Cerebellar cortex (tissue), 1 donor: ENCODE measurements at regions not wholly inside any gene's neighbourhood (a gene's known extent, or its start where the extent isn't known, plus 50 kb on each side); places are given as distances from the start of the nearest gene placed in this dataset.

Experiments
- DNase-seq: peaks from one replicate; pipeline ENCODE4 v3.0.0-alpha.2; 2015; ENCODE audit warnings: low spot score

- no peak for DNase-seq
These were observed 88.2 kb upstream of the CNOT2 start for GRCh38 chr12:70154960-70155589.

GRCh38 chr12:70157099-70157498 is 86.1 kb upstream of the CNOT2 start:
- no peak for DNase-seq

- no peak for DNase-seq
These were observed 77.8 kb upstream of the CNOT2 start for GRCh38 chr12:70165450-70165849.

- DNase-seq = no peak
These were observed 66.9 kb upstream of the CNOT2 start for GRCh38 chr12:70176290-70176689.

- DNase-seq = no peak
These were observed 65.6 kb upstream of the CNOT2 start for GRCh38 chr12:70177631-70178030.

GRCh38 chr12:70178038-70178437 is 65.2 kb upstream of the CNOT2 start:
- DNase-seq = peak; percentile 98

- peak; percentile 83 for DNase-seq
These were observed 63.1 kb upstream of the CNOT2 start for GRCh38 chr12:70180130-70180529.

GRCh38 chr12:70185301-70185700 is 57.9 kb upstream of the CNOT2 start:
- no peak for DNase-seq

- peak; percentile 95 for DNase-seq
These were observed 56.8 kb upstream of the CNOT2 start for GRCh38 chr12:70186436-70186835.

- DNase-seq = no peak
These were observed 52.8 kb upstream of the CNOT2 start for GRCh38 chr12:70190262-70191010.
